NCI-H82 treated with DMSO at 0.1 percent for 48 hours (cell line): ENCODE measurements at regions not wholly inside any gene's neighbourhood (a gene's known extent, or its start where the extent isn't known, plus 50 kb on each side); places are given as distances from the start of the nearest gene placed in this dataset.

Experiments
- DNase-seq: peaks from one replicate; lab custom pipeline; 2025; ENCODE audit not compliant: unreplicated experiment; lab: John Stamatoyannopoulos, UW

DNA sequence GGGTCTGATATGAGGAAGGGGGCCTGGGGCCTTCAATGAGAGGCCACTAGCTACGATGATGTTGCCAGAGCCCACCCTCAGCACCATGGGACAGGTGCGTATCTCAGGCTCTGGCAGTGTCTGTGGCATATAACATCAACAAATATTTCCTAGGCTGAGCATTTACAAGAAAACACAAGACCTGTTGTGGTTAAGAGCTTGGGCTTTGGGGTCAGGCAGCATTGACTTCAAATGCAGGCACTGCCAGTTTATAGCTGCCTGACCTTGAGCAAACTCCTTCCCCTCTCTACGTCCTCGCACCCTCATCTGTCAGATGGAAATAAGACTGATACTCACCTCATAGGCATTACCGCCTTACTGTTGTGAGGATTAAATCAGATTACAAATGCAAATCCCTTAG is 156.0 kb downstream of the KATNAL1 start:
- peak; percentile 81 for DNase-seq

DNA sequence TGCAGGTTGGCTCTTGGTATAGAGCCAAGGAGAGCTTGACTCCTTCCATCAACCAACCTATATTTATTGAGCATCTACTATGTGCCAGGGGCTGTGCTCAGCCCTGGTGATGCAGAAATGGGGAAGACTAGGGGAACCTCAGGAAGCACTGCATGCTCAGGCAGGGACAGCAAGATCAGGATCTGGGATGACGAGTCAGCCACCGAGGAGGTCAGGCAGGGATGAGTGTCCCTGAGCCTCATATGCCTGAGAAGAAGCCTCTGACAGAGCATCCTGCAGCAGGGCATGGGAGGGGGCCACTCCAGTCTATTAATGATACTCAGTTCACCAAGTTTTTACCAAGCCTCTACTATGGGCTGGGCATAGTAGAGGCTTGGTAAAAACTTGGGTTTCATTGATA is 158.1 kb downstream of the KATNAL1 start:
- DNase-seq = no peak

DNA sequence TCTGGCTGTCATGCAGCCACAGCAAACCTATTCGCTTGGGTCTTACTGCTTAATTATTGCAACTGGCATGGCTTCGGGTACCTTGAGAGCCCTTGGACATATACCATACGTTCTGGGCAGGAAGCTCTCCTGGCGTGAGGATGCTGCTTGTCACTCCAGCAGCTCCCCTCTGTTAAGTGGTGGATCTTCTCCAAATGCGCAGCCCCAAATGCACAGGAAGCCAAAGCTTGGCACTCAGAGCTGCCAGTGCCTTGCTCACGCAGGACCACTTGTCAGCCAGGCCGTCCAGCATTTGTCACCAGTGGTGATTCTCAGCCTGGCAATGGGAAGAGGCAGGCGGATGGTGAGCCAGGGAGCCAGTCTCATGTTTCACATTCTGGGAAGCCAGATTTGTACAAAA is 158.6 kb downstream of the KATNAL1 start:
- no peak for DNase-seq

DNA sequence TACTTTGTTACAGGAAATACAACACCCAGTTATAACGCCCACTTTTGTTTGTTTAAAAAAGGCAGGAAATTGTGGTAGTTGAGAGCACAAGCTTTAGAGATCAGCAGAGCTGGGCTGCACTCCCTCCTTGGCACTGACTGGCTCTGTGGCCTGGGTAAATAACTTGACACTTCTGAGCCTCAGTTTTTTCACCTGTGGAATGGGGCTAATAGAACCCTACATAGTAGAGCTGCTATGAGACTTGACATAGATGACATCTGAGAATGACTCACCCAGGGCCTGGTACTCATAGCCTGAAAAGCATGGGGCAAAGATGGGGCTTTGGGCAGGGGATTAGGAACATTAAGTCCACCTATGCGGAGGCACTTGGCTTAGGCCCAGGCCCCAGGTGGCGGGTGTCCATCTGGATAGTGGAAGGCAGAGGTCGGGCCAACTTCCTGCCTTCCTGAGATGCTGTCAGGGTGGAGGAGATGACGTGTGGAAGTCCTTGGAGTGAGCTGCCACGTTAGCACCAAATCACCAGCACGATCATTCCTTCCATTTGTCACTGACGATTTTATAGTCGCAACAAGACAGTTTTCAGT is 159.1 kb downstream of the KATNAL1 start:
- DNase-seq = no peak

DNA sequence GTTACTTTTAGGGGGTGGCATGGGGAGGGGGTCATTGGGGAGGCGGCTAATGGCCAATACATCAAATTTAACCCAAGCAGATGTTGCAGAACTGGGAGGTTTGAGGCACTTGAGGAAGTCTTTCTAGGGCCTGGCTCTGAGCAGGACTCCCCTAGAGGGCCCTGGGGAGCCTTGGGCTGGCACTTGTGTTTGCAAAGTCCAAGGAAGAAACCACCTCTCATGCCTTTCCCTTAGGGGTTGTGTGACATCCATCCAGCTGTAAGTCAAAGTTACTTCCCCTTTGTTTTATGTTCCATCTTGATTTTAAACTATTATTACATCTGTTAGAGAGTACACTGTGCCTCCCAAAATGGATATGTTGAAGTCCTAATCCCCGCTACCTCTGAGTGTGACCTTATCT is 159.9 kb downstream of the KATNAL1 start:
- no peak for DNase-seq

DNA sequence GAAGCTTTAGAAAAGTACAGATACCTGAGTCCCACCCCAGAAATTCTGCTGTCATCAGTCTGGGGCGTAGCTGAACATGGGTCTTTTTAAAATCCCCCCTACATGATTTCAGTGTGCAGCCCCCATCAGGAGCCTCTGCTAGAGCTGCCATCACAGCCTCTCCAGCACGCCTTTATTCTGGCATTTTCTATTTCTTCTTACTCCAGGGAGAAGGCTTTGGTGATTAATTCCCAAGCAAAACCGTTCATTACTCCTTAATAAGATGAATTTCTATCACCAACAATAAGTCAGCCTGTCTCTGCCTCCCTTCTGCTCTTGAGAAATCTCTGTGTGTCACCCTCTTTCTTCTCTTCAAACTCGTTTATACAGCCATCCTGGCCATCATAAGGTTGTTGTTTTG is 160.3 kb downstream of the KATNAL1 start:
- no peak for DNase-seq

DNA sequence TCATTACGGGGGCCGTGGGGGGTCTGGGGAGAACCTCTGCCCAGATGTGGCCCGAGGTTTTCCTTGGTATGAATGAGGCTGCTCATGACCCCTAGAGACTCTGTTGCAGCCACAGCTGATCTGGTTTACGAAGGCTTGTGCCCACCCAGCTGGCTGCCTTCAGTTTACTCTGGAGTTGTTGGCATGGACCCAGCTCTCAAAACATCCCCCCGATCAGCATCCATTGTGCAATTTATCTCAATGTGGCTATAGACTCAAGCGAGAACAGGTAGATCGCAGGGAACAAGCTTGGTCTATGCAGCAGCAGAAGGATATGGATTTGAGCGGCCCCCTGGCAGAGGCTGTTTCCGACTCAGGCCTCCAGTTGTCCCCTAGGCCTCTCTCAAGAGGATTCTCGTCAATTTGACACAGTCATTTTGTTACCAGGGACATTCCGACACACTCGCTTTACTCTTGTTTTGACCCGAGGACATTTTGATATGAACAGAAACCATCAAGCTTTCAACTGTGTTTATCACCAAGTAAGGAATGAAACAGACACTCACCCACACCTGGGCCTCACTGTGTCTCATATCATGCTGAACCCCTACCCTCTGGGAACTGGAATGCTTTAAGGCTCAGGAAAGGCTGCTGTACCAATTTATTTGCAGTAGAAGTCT is 161.5 kb downstream of the KATNAL1 start:
- no peak for DNase-seq

DNA sequence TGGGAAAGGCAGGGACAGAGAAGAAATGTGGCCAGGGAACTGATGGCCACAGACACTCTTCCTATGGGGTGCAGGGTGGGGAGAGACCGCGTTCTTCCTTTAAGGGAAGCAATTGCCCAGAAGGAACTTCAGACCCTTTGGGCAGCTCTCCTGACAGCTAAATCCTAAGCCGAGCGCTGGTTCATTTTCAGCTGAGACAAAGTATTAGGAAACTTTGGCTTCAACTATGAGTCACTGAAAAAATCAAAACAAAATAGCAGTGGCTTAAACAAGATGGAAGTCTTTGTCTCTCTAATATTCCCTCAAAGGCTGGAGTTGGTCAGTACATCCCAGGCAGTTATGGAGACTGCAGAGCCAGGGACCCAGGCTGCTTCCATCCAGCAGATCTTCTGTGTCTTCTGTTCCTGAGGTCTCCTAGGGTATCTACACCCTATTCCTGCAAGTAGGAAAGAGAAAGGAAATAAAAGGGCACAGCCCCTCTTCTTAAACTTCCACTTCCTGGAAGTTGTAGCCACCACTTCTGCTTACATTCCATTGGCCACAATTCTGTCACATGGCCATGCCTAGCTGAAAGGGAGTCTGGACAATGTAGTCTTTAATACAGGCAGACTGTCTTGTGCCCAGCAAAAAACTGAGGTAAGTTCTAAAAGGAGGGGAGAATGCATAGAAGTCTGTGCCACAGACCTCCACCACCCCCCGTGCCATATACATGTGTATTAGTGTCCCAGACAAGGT is 163.5 kb downstream of the KATNAL1 start:
- DNase-seq = no peak

DNA sequence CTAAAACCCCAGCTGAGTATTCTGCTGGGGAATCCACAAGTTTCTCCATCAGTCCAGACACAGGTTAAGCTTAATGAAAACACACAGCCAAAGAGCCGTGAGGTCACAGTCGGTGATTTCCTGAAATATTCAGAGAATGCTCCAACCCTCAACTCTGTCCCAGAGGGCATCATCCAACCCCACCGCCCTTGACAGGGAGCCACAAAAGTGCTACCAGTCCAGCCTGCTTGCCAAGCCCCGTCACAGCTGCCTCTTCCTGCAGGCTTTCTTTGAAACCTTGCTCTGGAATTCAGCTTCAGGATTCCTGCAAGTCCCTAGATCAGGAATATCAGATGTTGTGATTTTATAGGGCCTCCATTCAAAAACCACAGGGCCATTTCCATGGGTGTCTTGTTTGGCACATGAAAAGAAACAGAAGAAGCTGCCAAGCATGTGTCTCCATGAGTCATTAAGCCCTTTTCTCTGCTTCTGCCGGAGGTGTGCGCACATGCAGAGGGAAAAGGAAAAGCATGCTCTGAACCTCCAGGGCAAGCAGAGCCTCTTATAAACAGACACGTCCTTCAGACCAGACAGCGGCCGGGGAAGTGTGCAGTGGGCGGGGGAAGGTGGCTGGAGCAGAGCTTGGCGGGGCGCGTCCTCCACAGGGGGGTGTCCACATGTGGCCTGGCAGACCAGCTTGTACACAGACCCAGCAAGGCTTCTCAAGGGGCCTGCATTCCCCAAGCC is 164.7 kb downstream of the KATNAL1 start:
- no peak for DNase-seq

DNA sequence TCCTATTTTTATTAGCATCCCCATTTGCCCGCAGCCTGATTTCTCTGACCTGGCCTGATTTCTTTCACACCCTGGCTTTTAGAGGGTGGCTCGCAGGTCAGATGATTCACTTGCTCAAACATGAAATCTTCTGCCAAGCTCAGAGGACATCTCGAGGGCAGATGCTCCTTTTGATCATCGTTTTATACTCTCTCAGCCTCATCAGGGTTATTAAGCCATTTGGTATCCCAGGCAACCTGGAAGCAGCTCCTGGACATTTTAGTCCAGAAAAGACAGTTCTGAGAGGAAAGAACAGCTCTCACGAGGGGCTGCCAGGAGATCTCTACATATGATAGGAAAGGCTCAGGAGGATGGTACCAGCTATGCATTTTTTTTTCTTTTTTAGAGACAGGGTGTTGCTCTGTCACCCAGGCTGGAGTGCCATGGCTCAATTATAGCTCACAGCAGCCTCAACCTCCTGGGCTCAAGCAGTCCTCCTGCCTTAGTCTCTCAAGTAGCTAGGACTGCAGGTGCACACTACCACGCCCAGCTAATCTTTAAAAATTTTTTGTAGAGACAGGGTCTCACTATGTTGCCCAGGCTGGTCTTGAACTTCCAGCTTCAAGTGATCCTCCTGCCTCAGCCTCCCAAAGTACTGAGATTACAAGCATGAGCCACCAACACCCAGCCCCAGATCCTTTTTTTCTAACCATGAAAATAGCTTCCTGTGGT is 165.4 kb downstream of the KATNAL1 start:
- DNase-seq = no peak

DNA sequence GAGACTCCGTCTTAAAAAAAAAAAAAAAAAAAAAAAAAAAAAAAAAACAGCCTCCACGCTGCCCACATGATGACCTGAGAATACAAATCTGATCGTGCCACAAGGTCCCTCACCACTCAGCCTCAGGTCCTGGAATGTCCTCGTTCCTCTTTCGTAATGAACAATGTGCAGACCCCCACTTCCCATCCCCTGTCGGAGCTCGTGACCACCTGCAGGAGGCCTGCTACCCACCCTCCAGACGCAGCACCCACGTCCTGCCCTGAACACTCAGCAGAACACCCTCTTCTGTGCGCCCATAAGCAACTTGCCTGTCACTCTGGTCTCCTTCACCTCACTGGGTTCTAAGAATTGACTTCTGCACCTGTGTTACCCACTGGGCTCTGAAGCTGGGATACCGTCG is 166.4 kb downstream of the KATNAL1 start:
- DNase-seq = no peak

DNA sequence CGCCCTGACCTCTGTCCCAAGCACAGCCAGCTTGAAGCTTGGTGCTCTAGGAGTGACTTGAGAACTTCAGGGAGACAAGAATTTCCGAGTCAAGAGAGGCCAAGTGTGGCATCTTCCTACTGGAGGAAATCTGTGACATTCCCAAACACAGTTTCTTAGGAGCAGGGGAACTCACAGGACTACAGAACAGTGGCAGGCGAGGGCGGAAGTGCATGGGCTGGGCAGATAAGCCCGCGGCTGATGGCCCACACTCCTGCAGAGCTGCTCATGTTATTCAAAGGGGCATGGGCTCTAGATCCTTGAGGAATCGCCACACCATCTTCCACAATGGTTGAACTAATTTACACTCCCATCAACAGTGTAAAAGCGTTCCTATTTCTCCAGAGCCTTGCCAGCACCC is 168.8 kb downstream of the KATNAL1 start:
- DNase-seq = no peak

DNA sequence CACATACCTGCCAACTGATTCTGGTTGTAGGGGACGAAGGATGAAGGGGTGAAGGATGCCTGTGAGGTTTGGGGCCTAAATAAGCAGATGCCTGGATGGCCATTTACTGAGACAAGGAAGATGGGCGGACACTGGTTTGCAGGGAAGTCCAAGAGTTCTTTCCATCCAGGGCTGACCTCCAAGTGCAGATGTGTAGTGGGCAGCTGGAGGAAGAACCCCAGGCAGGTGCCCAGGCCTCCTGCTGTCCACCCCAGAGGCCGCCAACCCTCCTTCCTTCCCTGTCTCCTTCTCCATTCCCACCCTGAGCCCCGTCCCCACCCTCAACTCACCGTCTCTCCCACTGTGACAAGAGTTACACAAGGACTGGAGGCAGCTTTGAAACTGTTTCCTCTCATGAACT is 171.5 kb downstream of the KATNAL1 start:
- no peak for DNase-seq

DNA sequence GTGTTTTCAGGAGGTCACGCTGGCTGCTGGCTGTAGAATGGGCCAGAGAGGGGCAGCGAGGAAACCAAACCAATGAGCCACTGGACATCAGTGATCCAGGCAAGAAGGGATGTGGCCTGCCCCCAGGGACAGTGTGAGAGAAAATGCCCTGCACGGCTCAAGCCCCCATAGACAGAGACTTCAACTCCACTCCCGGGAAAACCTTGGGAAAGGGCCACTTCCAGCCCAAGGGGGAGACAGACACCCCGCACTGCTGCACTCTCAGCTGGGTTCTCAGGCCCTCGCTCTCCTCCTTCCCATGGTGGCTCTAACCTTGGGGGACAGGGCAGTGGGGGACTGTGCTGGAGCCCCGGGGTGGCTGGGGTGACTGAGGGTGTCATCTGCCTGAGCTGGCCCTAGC is 172.0 kb downstream of the KATNAL1 start:
- no peak for DNase-seq

DNA sequence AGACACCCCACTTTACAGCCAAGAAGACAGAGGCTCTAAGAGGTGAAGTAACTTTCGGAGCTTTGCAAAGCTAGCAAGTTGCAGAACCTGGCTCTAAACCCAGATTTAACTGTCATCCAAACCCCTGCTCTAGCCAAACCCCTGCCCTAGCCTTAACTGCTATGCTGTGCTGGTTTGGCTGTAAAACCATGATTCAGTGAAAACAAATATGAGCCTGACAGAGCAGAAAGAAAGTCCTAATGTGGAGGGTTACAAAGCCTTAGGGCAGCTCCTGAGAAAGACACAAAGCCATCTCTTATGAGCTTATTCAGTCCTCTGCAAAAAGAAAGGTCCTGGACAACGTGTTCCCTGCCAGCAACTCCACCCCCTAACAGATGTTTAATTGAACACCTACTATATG is 172.8 kb downstream of the KATNAL1 start:
- no peak for DNase-seq

DNA sequence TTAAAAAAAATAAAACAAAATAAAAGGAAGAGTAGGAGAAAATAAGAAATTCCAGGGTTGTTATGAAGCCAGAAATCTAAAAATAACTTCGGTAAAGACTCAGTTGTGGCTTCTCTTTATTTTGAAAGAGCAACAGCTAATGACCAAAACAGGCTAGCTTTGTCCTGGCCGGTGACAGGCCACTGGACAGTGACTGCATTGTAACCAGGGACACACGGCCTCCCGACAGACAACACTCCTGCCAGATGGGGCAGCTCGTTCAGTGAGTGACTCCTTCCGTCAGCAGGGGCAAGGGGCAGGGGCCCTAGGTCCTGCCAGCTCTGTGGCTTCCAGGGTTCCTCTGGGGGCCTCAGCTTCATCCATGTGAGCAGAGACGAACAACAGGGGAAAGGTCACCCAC is 173.4 kb downstream of the KATNAL1 start:
- DNase-seq = no peak

DNA sequence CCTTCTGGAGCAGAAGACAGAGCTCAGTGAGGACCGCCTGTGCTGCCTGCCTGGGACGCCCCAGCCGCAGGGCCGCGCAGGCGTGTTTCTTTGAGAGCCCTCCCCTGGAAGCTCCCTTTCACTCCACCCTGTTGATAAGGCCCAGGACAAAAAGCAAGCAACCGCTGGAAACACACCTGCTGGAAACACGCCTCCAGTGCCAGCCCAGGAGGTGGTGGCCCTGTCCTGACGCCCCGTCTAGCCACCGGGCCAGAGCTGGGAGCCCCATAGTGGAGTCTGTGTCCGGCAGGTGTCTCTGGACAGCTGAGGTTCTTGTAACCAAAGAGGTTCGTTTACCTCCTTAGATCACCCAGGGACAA is 173.8 kb downstream of the KATNAL1 start:
- no peak for DNase-seq

DNA sequence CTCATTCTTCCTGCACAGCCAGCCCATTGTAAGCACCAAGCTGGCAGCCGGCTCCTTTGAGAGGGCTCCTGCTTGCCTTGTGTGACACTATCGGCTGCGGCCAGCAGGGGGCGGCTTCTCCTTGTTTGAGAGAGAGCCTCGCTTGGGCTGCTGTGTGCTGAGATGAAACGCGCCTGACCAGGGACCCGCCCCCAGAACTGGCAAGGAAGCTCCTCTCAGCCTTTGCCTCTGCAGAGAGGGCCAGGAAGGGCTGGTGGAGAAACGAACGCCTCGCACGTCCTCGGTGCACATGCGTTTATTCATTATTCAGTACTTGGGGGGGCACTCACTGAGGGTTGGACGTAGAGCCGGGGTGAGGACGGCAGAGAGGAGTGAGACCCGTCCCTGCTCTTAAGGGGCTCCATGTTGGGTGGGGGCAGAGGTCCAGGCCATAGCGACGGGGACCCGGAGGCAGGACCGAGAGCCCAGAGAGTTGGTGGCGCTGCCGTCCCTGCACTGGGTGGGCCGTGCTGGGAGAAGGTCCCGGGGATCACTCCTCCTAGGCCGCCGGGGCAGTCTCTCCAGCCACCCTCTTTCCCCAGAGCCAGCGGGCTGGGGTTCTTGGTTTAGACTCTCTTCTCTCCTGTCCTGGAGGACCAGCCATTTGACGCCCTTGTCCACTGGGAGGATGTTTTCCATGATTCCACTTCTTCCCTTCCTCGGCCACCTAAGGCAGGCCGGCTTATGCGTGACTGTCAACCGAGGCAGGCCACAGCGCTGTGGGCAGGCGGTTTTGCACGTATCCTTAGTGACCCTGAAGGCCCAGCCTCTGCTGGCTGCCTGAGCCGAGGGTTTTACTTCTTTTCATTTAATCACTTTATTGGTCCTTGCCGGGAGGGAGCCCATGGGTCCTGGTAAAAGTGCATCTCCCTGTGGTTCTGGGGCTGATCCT is 174.5 kb downstream of the KATNAL1 start:
- DNase-seq = peak; percentile 88

DNA sequence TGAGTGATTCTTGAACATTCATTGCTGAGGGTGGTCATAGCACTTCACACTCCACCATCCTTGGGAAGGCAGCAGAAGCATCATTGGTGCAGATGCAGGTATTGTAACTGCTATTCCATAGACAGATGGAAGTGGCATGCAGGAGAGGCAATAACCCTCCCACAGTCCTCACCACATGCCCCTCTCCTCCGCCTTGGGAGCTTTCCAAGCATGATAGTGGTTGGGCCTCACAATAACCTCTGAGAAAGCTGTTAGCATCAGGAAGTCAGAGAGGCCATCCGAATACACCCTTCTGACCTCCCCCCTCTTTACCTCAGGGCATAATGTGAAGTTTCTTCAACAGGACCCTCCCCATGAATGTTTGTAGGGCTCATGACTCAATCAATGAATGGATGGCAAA is 177.9 kb downstream of the KATNAL1 start:
- no peak for DNase-seq

DNA sequence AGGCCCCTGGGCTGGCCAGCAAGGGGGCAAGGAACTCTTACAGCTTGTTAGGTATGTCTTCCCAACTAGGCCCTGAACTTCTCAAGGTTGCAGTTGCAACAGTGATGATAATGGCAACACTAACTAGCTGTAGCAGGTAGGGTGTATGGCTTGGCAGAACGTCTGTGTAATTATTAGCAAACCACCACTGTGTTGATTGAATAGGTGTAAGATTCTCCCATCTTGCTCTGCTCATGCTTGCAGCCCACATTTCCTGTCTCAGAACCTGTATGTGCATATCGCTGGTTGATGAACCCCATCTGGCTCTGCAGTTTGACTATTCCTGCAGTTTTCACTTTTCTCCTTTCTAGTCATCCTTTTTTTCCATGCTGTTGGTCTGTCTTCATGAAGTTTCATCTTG is 178.8 kb downstream of the KATNAL1 start:
- no peak for DNase-seq
